ENCODE measurements at regions not wholly inside any gene's neighbourhood (a gene's known extent, or its start where the extent isn't known, plus 50 kb on each side); places are given as distances from the start of the nearest gene placed in this dataset.
A peak's percentile ranks its signal among the peaks of the same experiment; 100 is the strongest.

GRCh38 chr4:27638163-27638915, 777.7 kb downstream of the STIM2 start:
- TF ChIP-seq CTCF (IDR thresholded peaks at IDR 0.05; ENCODE audit: control insufficient read depth, extremely low read depth, insufficient read depth), result no peak
- DNase-seq (ENCODE audit: low read depth), result no peak

GRCh38 chr4:27643101-27643500, 782.5 kb downstream of the STIM2 start:
- no peak overlapping the region for H3K4me3 ChIP-seq (ENCODE audit: low read depth, low read length)
- TF ChIP-seq CTCF (IDR thresholded peaks at IDR 0.05; ENCODE audit: control insufficient read depth, extremely low read depth, insufficient read depth), result no peak

More at GRCh38 chr4:27638163-27638915, 777.7 kb downstream of the STIM2 start:
- no peak overlapping the region for H3K4me3 ChIP-seq (ENCODE audit: low read depth, low read length)

GRCh38 chr4:27648416-27648815, 787.8 kb downstream of the STIM2 start:
- no peak for TF ChIP-seq CTCF (IDR thresholded peaks at IDR 0.05; ENCODE audit: control insufficient read depth, extremely low read depth, insufficient read depth)
- DNase-seq (ENCODE audit: low read depth), result no peak
- H3K4me3 ChIP-seq (ENCODE audit: low read depth, low read length), result no peak overlapping the region

More at GRCh38 chr4:27643101-27643500, 782.5 kb downstream of the STIM2 start:
- DNase-seq (ENCODE audit: low read depth), result no peak

- TF ChIP-seq CTCF (IDR thresholded peaks at IDR 0.05; ENCODE audit: control insufficient read depth, extremely low read depth, insufficient read depth), result no peak
- DNase-seq (ENCODE audit: low read depth), result no peak
- no peak overlapping the region for H3K4me3 ChIP-seq (ENCODE audit: low read depth, low read length)
These were observed 801.8 kb downstream of the STIM2 start for GRCh38 chr4:27662426-27662825.

- no peak overlapping the region for H3K4me3 ChIP-seq (ENCODE audit: low read depth, low read length)
- peak; percentile 19 for DNase-seq (ENCODE audit: low read depth)
- TF ChIP-seq CTCF (IDR thresholded peaks at IDR 0.05; ENCODE audit: control insufficient read depth, extremely low read depth, insufficient read depth), result peak; percentile 64
These were observed 806.3 kb downstream of the STIM2 start for GRCh38 chr4:27666943-27667342.

GRCh38 chr4:27668001-27668400, 807.4 kb downstream of the STIM2 start:
- no peak for DNase-seq (ENCODE audit: low read depth)
- TF ChIP-seq CTCF (IDR thresholded peaks at IDR 0.05; ENCODE audit: control insufficient read depth, extremely low read depth, insufficient read depth), result no peak
- H3K4me3 ChIP-seq (ENCODE audit: low read depth, low read length), result no peak overlapping the region

GRCh38 chr4:27678027-27678426, 817.4 kb downstream of the STIM2 start:
- DNase-seq (ENCODE audit: low read depth), result no peak
- no peak for TF ChIP-seq CTCF (IDR thresholded peaks at IDR 0.05; ENCODE audit: control insufficient read depth, extremely low read depth, insufficient read depth)
- no peak overlapping the region for H3K4me3 ChIP-seq (ENCODE audit: low read depth, low read length)

All from LNCaP clone FGC (cell line).